ENCODE measurements at regions not wholly inside any gene's neighbourhood (a gene's known extent, or its start where the extent isn't known, plus 50 kb on each side); places are given as distances from the start of the nearest gene placed in this dataset.

DNA sequence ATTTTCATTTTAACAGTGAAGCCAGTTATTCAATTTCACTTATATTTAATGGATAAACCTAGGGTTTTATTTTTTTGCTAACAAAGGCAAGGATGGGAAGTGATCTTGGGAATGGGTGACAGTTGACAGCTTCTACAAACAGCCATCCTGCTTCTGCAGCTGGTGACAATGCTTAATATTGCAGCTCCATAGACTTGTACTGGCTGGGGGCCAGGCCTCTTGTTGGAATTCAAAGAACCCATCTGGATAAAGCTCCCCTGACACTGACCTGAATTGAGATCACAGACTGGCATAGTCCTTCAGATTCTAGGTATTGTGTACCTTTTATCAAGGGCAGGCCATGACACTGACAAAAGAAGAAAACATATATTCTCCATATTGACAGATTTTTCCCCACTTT, 664.6 kb upstream of the FOXG1 start:
- no peak for DNase-seq
- no peaks in the 10 kb centered on the region for H3K4me1 ChIP-seq (ENCODE audit: control insufficient read depth, insufficient read depth, low read length)

GRCh38 chr14:28102814-28103213, 663.8 kb upstream of the FOXG1 start:
- WGBS (ENCODE audit: insufficient coverage, low lambda C conversion rate): no CpG with 5 or more reads among the region's 3 CpGs
- Histone ChIP-seq H3K4me3 (ENCODE audit: low read length) (no peak overlapping the region), H3K4me1 (ENCODE audit: control insufficient read depth, insufficient read depth, low read length) (no peaks in the 10 kb centered on the region), H3K9me3 (ENCODE audit: control insufficient read depth, low read depth, low read length) (no peaks in the 10 kb centered on the region), H3K27ac (ENCODE audit: low read length) (no peak overlapping the region), H3K27me3 (ENCODE audit: control insufficient read depth, insufficient read depth, low read length) (no peaks in the 10 kb centered on the region), H3K36me3 (ENCODE audit: control insufficient read depth, insufficient read depth, low read length) (no peaks in the 10 kb centered on the region)
- DNase-seq: no peak

More for the DNA sequence above, 664.6 kb upstream of the FOXG1 start:
- Histone ChIP-seq H3K27ac (ENCODE audit: low read length) (no peak overlapping the region), H3K27me3 (ENCODE audit: control insufficient read depth, insufficient read depth, low read length) (no peaks in the 10 kb centered on the region), H3K36me3 (ENCODE audit: control insufficient read depth, insufficient read depth, low read length) (no peaks in the 10 kb centered on the region), H3K4me3 (ENCODE audit: low read length) (no peak overlapping the region), H3K9me3 (ENCODE audit: control insufficient read depth, low read depth, low read length) (no peaks in the 10 kb centered on the region)

- no peak overlapping the region for H3K27ac ChIP-seq (ENCODE audit: low read length)
- WGBS (ENCODE audit: insufficient coverage, low lambda C conversion rate): 87% methylated on average over 2 of the region's 2 CpGs
- no peaks in the 10 kb centered on the region for H3K4me1 ChIP-seq (ENCODE audit: control insufficient read depth, insufficient read depth, low read length)
- no peaks in the 10 kb centered on the region for H3K9me3 ChIP-seq (ENCODE audit: control insufficient read depth, low read depth, low read length)
- no peak overlapping the region for H3K4me3 ChIP-seq (ENCODE audit: low read length)
- DNase-seq: no peak
- H3K27me3 ChIP-seq (ENCODE audit: control insufficient read depth, insufficient read depth, low read length): no peaks in the 10 kb centered on the region
- H3K36me3 ChIP-seq (ENCODE audit: control insufficient read depth, insufficient read depth, low read length): no peaks in the 10 kb centered on the region
These were observed 653.3 kb upstream of the FOXG1 start for GRCh38 chr14:28113311-28113710.

- no peak for DNase-seq
- Histone ChIP-seq H3K36me3 (ENCODE audit: control insufficient read depth, insufficient read depth, low read length) (no peaks in the 10 kb centered on the region), H3K4me3 (ENCODE audit: low read length) (no peak overlapping the region), H3K27me3 (ENCODE audit: control insufficient read depth, insufficient read depth, low read length) (no peaks in the 10 kb centered on the region), H3K9me3 (ENCODE audit: control insufficient read depth, low read depth, low read length) (no peaks in the 10 kb centered on the region), H3K4me1 (ENCODE audit: control insufficient read depth, insufficient read depth, low read length) (no peaks in the 10 kb centered on the region), H3K27ac (ENCODE audit: low read length) (no peak overlapping the region)
These were observed 649.9 kb upstream of the FOXG1 start for GRCh38 chr14:28116716-28117115.

DNA sequence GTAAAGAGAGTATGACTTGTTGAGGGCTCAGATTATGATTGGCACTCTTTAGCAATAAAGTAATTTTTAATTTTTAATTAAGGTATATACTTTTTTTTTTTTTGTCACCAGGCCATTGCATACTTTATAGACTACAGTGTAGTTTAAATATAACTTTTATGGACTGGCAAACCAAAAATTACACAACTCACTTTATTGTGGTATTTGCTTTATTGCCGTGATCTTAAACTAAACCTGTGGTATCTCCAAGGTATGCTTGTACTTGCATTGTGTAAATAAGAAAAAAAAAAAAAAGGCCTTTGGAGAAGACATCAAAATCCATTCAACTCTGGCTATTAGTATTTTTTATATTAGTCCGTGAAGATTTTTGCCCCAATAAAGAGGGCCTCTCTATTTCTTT, 646.7 kb upstream of the FOXG1 start:
- no peaks in the 10 kb centered on the region for H3K9me3 ChIP-seq (ENCODE audit: control insufficient read depth, low read depth, low read length)
- 34% methylated on average over 2 of the region's 2 CpGs for WGBS (ENCODE audit: insufficient coverage, low lambda C conversion rate)
- no peaks in the 10 kb centered on the region for H3K27me3 ChIP-seq (ENCODE audit: control insufficient read depth, insufficient read depth, low read length)

GRCh38 chr14:28120391-28120790, 646.2 kb upstream of the FOXG1 start:
- H3K27ac ChIP-seq (ENCODE audit: low read length): no peak overlapping the region
- no peak overlapping the region for H3K4me3 ChIP-seq (ENCODE audit: low read length)
- no peaks in the 10 kb centered on the region for H3K9me3 ChIP-seq (ENCODE audit: control insufficient read depth, low read depth, low read length)
- H3K27me3 ChIP-seq (ENCODE audit: control insufficient read depth, insufficient read depth, low read length): no peaks in the 10 kb centered on the region
- no peaks in the 10 kb centered on the region for H3K4me1 ChIP-seq (ENCODE audit: control insufficient read depth, insufficient read depth, low read length)
- H3K36me3 ChIP-seq (ENCODE audit: control insufficient read depth, insufficient read depth, low read length): no peaks in the 10 kb centered on the region
- no peak for DNase-seq

More for the DNA sequence above, 646.7 kb upstream of the FOXG1 start:
- H3K4me3 ChIP-seq (ENCODE audit: low read length): no peak overlapping the region
- no peak for DNase-seq
- no peaks in the 10 kb centered on the region for H3K4me1 ChIP-seq (ENCODE audit: control insufficient read depth, insufficient read depth, low read length)
- no peak overlapping the region for H3K27ac ChIP-seq (ENCODE audit: low read length)
- H3K36me3 ChIP-seq (ENCODE audit: control insufficient read depth, insufficient read depth, low read length): no peaks in the 10 kb centered on the region

DNA sequence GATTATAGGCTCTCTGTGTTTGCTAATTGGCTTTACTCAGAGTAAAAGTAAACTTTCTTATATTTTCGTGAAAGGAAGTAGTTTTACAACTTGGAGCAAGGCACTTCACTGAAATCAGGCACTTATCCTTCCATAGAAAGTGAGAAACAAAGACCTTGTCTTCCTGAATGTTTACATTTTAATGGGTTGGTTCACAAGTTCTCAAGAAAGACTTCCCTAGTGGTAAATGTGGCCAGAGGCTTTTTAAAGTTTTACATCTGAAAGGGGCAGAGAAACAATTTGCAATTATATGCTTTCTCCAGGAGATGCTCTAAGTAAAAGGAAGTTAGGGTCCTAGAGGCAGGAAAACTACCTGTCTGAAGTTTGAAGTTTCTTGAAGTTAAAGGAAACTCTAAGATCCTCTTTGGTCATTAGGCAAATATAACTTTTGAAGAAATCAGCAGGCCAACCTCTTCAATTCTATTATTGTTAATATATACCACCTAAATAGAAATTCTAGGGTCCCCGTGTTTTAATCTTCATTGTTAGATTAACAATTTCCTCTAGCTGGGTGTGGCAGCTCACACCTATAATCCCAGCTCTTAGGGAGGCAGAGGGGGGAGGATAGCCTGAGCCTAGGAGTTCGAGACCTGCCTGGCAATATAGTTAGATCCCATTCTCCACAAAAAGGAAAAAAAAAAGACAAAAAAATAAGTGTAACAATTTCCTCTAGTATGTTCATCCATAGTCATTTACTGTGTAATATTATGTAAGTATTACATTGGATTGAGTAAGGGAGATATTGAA, 644.9 kb upstream of the FOXG1 start:
- Histone ChIP-seq H3K4me1 (ENCODE audit: control insufficient read depth, insufficient read depth, low read length) (no peaks in the 10 kb centered on the region), H3K36me3 (ENCODE audit: control insufficient read depth, insufficient read depth, low read length) (no peaks in the 10 kb centered on the region), H3K27me3 (ENCODE audit: control insufficient read depth, insufficient read depth, low read length) (no peaks in the 10 kb centered on the region), H3K9me3 (ENCODE audit: control insufficient read depth, low read depth, low read length) (no peaks in the 10 kb centered on the region), H3K4me3 (ENCODE audit: low read length) (no peak overlapping the region), H3K27ac (ENCODE audit: low read length) (no peak overlapping the region)
- DNase-seq: no peak
- WGBS (ENCODE audit: insufficient coverage, low lambda C conversion rate): 31% methylated on average over 3 of the region's 3 CpGs

DNA sequence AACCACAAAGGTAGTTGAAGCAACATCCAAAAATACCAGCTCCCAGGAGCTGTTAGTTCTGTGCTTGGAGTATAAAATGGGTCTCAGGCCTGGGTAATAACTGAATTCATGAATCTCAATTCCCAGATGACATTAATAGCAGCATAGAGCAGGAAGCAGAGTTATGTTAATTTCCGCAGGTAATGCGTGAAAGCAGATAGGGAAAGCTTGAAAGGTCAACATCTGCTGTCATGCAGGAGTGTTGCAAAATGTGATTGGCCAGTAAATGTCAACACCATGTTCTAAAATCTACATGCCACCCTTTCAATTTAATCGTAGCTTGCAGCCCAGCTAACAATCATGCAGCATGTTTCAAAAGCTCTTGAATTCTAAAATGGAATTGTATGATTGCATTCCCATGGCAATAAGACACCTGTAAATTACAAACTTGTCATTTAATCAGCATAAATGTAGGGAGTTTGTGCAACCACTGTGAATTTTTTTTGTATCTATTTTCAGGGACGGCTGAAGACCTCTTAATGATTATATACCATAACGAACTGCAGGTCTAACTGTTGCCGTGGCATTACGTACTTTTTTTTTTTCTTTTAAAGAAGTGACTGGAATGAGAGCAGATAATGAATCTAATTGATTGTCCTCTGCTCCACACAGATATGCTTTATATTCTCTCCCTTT, 635.8 kb upstream of the FOXG1 start:
- no peaks in the 10 kb centered on the region for H3K27me3 ChIP-seq (ENCODE audit: control insufficient read depth, insufficient read depth, low read length)
- no peaks in the 10 kb centered on the region for H3K9me3 ChIP-seq (ENCODE audit: control insufficient read depth, low read depth, low read length)
- no peak overlapping the region for H3K4me3 ChIP-seq (ENCODE audit: low read length)
- H3K36me3 ChIP-seq (ENCODE audit: control insufficient read depth, insufficient read depth, low read length): no peaks in the 10 kb centered on the region
- no peak overlapping the region for H3K27ac ChIP-seq (ENCODE audit: low read length)
- no peak for DNase-seq
- no peaks in the 10 kb centered on the region for H3K4me1 ChIP-seq (ENCODE audit: control insufficient read depth, insufficient read depth, low read length)
- no CpG with 5 or more reads among the region's 7 CpGs for WGBS (ENCODE audit: insufficient coverage, low lambda C conversion rate)

DNA sequence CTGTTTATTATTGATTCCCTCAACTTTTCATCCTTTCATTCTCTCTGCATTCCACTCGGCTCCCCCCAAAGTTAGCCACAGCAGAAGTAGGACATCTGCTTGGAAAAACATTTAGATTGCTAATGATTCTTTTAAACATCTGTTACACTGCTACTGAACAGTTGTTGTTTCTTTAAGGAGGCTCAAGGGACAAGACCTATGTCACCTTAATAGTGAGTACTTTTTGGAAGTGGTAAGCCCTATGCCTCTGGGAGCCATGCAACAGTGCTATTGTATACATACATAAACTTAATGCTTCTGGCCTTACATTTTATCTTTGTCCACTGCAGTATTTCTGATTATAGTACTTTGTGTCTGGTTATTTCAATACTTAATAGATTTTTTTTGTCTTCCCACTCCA, 628.2 kb upstream of the FOXG1 start:
- Histone ChIP-seq H3K27ac (ENCODE audit: low read length) (no peak overlapping the region), H3K27me3 (ENCODE audit: control insufficient read depth, insufficient read depth, low read length) (no peaks in the 10 kb centered on the region), H3K4me3 (ENCODE audit: low read length) (no peak overlapping the region), H3K4me1 (ENCODE audit: control insufficient read depth, insufficient read depth, low read length) (no peaks in the 10 kb centered on the region), H3K9me3 (ENCODE audit: control insufficient read depth, low read depth, low read length) (no peaks in the 10 kb centered on the region), H3K36me3 (ENCODE audit: control insufficient read depth, insufficient read depth, low read length) (no peaks in the 10 kb centered on the region)
- no peak for DNase-seq
- 82% methylated on average over 1 of the region's 1 CpG for WGBS (ENCODE audit: insufficient coverage, low lambda C conversion rate)

- Histone ChIP-seq H3K36me3 (ENCODE audit: control insufficient read depth, insufficient read depth, low read length) (no peaks in the 10 kb centered on the region), H3K27me3 (ENCODE audit: control insufficient read depth, insufficient read depth, low read length) (no peaks in the 10 kb centered on the region), H3K27ac (ENCODE audit: low read length) (no peak overlapping the region), H3K4me3 (ENCODE audit: low read length) (no peak overlapping the region), H3K9me3 (ENCODE audit: control insufficient read depth, low read depth, low read length) (no peaks in the 10 kb centered on the region), H3K4me1 (ENCODE audit: control insufficient read depth, insufficient read depth, low read length) (no peaks in the 10 kb centered on the region)
- WGBS (ENCODE audit: insufficient coverage, low lambda C conversion rate): no CpG with 5 or more reads among the region's 2 CpGs
- DNase-seq: no peak
These were observed 624.9 kb upstream of the FOXG1 start for GRCh38 chr14:28141662-28142061.

All from large intestine (tissue), 3 donors.